Activated T-cell treated with anti-CD3 and anti-CD28 coated beads, Interleukin-2, amount 50 U/mL, for 4 hours (primary cell): ENCODE measurements at regions not wholly inside any gene's neighbourhood (a gene's known extent, or its start where the extent isn't known, plus 50 kb on each side); places are given as distances from the start of the nearest gene placed in this dataset.

Experiments used
- ATAC-seq, 2 donors: fragments of 200-7000 bp; cut with Tn5 transposase; one replicate each; pipeline ENCODE4 v1.10.0; 2021
- DNase-seq: peaks from one replicate; pipeline ENCODE4 v3.0.0-alpha.2; 2020
- H3K27me3 Mint-ChIP-seq: one replicate; pipeline ENCODE4 v1.8.0; 2021; ENCODE audit warnings: low read depth, mixed read lengths
- H3K36me3 Mint-ChIP-seq: one replicate; pipeline ENCODE4 v1.8.0; 2022; ENCODE audit warnings: mixed read lengths; ENCODE audit not compliant: insufficient read depth
- H3K4me1 Mint-ChIP-seq: one replicate; pipeline ENCODE4 v1.8.0; 2021; ENCODE audit warnings: low read depth, mixed read lengths
- H3K4me3 Mint-ChIP-seq: one replicate; pipeline ENCODE4 v1.8.0; 2021; ENCODE audit warnings: mild to moderate bottlenecking, moderate library complexity, mixed read lengths
- H3K9me3 Mint-ChIP-seq: one replicate; pipeline ENCODE4 v1.8.0; 2021; ENCODE audit warnings: mixed read lengths

- Mint-ChIP-seq H3K27me3 (no peaks in the 10 kb centered on the region), H3K4me3 (no peak overlapping the region), H3K36me3 (no peaks in the 10 kb centered on the region), H3K9me3 (peaks cover 5% of the 10 kb centered on the region), H3K4me1 (no peaks in the 10 kb centered on the region)
- DNase-seq (no peak), ATAC-seq (no peak)
Measured at GRCh38 chr3:6803619-6804018, 57.3 kb upstream of the GRM7 start.

- H3K4me1 Mint-ChIP-seq: no peaks in the 10 kb centered on the region
- DNase-seq (no peak), ATAC-seq (no peak)
- peaks cover 6% of the 10 kb centered on the region for H3K9me3 Mint-ChIP-seq
- no peaks in the 10 kb centered on the region for H3K36me3 Mint-ChIP-seq
- no peak overlapping the region for H3K4me3 Mint-ChIP-seq
- no peaks in the 10 kb centered on the region for H3K27me3 Mint-ChIP-seq
Measured at GRCh38 chr3:6805236-6805635, 55.7 kb upstream of the GRM7 start.

GRCh38 chr3:6806991-6807390 lies 53.9 kb upstream of the GRM7 start:
- Mint-ChIP-seq H3K4me1 (no peaks in the 10 kb centered on the region), H3K27me3 (no peaks in the 10 kb centered on the region), H3K36me3 (no peaks in the 10 kb centered on the region), H3K9me3 (peaks cover 6% of the 10 kb centered on the region), H3K4me3 (no peak overlapping the region)
- no peak for ATAC-seq
- DNase-seq: no peak

GRCh38 chr3:6807967-6808588 lies 52.8 kb upstream of the GRM7 start:
- Mint-ChIP-seq H3K4me3 (no peak overlapping the region), H3K9me3 (peaks cover 7% of the 10 kb centered on the region), H3K36me3 (no peaks in the 10 kb centered on the region), H3K4me1 (no peaks in the 10 kb centered on the region), H3K27me3 (no peaks in the 10 kb centered on the region)
- DNase-seq (no peak), ATAC-seq (no peak)

GRCh38 chr3:6809349-6809748 lies 51.6 kb upstream of the GRM7 start:
- DNase-seq (no peak), ATAC-seq (no peak)
- no peaks in the 10 kb centered on the region for H3K36me3 Mint-ChIP-seq
- no peaks in the 10 kb centered on the region for H3K27me3 Mint-ChIP-seq
- H3K4me1 Mint-ChIP-seq: no peaks in the 10 kb centered on the region
- H3K9me3 Mint-ChIP-seq: peaks cover 9% of the 10 kb centered on the region
- no peak overlapping the region for H3K4me3 Mint-ChIP-seq
